VCaP (cell line): ENCODE measurements at regions not wholly inside any gene's neighbourhood (a gene's known extent, or its start where the extent isn't known, plus 50 kb on each side); places are given as distances from the start of the nearest gene placed in this dataset.

Source experiments
- H3K27ac ChIP-seq: fragments of 450-650 bp; 2 replicates; pipeline ENCODE4 v1.5.1; 2017
- TF ChIP-seq, protein P1 (sequence below): fragments of 450-650 bp; conservative IDR thresholded peaks from 2 replicates; pipeline ENCODE4 v1.5.1; 2017; ENCODE audit warnings: mild to moderate bottlenecking, moderate library complexity

DNA sequence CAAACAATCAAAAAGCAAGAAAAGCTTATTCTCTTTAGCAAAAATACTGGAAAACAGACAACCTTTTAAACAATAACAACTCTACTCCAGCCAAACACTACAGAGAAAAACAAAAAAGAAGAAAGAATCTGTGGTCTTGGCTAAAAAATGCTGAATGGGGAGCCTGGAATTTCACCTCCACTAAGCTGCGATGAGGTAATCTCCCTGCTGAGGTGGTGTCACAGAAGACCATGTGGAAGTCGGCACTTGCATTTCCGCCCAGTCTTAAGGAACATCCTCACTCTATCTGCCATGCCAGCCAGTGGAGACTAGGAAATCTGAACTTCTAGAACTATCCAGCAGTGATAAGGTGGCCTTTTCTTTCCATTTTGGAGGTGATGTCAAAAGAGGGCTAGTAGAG is 1026.8 kb upstream of the EPHA7 start:
- no peak overlapping the region for H3K27ac ChIP-seq
- TF ChIP-seq, protein P1, sequence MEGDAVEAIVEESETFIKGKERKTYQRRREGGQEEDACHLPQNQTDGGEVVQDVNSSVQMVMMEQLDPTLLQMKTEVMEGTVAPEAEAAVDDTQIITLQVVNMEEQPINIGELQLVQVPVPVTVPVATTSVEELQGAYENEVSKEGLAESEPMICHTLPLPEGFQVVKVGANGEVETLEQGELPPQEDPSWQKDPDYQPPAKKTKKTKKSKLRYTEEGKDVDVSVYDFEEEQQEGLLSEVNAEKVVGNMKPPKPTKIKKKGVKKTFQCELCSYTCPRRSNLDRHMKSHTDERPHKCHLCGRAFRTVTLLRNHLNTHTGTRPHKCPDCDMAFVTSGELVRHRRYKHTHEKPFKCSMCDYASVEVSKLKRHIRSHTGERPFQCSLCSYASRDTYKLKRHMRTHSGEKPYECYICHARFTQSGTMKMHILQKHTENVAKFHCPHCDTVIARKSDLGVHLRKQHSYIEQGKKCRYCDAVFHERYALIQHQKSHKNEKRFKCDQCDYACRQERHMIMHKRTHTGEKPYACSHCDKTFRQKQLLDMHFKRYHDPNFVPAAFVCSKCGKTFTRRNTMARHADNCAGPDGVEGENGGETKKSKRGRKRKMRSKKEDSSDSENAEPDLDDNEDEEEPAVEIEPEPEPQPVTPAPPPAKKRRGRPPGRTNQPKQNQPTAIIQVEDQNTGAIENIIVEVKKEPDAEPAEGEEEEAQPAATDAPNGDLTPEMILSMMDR = no peak

DNA sequence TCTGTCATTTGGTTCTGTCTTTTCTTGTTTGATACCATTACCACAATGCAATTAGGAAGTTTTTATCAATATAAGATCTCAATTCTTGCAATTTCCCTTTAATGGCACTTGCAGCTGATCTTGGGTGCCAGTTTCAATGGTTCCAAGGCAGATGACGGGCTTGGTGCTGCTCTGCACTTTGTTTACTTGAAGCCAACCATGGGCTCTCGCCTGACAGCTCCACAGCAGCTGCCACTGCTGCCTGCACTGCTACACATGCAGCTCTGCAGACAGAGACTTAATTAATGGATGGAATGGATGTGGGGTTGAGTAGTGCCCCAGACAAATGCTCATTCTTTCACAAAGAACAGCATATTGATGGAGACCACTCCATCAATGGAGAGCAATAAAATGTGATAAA is 1024.3 kb upstream of the EPHA7 start:
- TF ChIP-seq, protein P1 = no peak
- H3K27ac ChIP-seq = no peak overlapping the region

DNA sequence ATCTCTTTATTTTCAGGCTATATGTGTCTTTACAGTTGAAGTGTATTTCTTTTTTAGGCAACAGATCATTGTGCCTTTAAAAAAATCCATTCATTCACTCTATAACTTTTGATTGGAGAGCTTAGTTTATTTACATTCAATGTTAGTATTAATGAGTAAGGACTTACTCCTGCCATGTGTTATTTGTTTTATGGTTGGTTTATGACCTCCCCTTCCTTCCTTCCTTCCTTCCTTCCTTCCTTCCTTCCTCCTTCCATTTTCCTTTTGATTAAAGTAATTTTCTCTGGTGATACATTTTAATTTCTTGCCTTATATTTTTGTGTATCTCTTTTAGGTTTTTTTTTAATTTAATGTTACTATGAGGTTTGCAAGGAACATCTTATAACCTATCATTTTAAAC is 1005.3 kb upstream of the EPHA7 start:
- H3K27ac ChIP-seq = no peak overlapping the region
- TF ChIP-seq, protein P1 = no peak

DNA sequence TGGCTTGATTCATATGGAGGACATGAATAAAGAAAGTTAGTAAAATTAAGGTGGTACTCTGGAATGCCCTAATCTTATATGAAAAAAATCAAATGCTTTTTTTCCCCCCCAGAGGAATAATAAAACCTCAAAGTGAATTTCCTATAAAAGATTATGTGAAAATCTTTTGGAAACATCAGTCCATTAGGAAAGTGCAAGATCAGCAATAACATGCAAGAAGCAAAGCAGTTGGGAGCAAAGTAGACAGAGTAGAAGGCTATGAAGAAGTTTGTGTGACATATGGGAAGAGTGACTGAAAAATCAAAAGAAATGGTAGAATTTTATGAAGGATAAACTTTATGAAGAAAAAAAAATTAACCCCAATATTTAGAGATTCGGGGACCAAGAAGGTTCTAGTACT is 998.0 kb upstream of the EPHA7 start:
- TF ChIP-seq, protein P1 = no peak
- no peak overlapping the region for H3K27ac ChIP-seq

DNA sequence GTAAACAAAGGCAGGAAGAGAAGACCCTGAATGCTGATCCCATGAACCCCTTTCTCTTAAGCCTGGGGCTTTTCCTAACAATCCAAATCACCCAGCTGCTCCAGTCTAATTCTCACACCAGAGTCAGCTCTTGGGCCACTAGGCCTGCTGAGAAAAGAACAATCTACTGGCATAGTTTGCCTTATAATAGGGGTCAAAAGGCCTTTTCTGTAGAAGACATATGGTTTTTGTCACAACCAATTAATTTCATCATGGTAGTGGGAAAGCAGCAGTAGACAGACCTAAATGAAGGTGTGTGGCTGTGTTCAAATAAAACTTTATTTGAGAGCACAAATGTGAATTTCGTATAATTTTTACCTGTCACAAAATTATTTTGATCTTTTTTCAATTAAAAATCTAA is 994.7 kb upstream of the EPHA7 start:
- TF ChIP-seq, protein P1 = no peak
- no peak overlapping the region for H3K27ac ChIP-seq

DNA sequence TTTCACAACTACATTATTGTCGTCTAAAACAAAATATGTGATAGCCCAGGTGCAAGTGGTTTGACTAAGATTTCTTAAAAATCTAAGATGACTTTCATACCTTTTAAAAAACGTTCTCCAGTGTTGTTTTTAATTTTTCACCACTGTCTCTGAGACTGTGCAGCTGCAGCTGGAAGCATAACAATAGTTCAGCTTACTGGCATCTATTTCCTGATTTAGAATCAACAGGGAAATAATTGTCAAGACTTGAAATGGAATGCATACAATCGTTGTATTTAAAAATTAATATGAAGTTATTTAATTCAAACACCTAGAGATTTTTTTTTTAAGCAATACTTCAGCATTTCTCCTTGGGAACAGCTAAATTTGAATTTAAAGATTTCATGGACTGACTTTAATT is 982.0 kb upstream of the EPHA7 start:
- TF ChIP-seq, protein P1 = no peak
- H3K27ac ChIP-seq = no peak overlapping the region

DNA sequence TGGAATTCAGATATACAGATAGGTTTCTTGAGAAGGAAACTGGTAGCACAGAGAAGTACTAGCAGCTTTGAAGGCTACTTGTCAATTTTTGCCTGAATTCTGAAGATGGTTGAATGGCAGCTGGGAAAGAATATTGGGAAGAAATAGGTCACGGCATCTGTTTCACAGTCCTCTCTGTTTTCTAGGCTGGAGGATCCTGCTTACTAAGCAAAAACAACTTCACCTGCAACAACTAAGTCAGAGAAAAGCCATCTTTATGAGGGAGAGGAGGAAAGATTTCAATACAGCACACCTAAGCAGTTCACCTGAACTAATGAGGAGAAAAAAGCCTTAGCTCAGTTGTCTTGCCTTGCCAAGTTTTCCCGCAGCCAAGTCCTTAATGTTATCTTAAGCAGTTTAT is 975.5 kb upstream of the EPHA7 start:
- TF ChIP-seq, protein P1 = no peak

DNA sequence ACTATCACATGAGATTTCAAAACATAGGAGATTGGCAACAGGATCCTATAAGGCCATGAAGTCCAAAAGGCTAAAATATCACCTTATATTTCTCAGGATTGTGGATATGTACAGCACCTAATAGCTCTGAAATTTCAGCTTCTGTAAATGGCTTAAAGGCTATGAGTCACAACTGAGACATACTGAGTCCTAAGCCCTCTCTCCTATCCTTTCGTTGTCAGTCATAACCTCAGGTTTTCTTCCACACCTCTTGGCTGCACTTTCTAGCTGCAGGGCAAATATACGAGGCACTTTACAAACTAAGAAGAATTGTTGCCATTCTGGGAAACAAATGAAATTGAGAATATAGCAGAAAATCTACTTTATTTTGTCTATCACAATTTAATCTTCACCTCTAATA is 969.9 kb upstream of the EPHA7 start:
- TF ChIP-seq, protein P1 = no peak

More for the DNA sequence above, 975.5 kb upstream of the EPHA7 start:
- H3K27ac ChIP-seq = no peak overlapping the region

More for the DNA sequence above, 969.9 kb upstream of the EPHA7 start:
- H3K27ac ChIP-seq = no peak overlapping the region
